Heart left ventricle (tissue), 13 donors: ENCODE measurements at regions not wholly inside any gene's neighbourhood (a gene's known extent, or its start where the extent isn't known, plus 50 kb on each side); places are given as distances from the start of the nearest gene placed in this dataset.

Experiments
- CTCF ChIP-seq, 12 donors: fragments of 200-600 bp; sonication (generic) in 4 of 12; IDR thresholded peaks; one replicate each; pipeline versions ENCODE4 v1.5.0 to v1.8.0; 2018 to 2022; ENCODE audit warnings: antibody characterized with exemption in 12 of 12, mild to moderate bottlenecking in 5 of 12
- POLR2A ChIP-seq, 2 donors: fragments of 450-650 bp; IDR thresholded peaks; one replicate each; pipeline ENCODE4 v1.6.1; 2017; ENCODE audit warnings: antibody characterized with exemption in 2 of 2, mild to moderate bottlenecking in 2 of 2, moderate library complexity in 2 of 2
- donor health status: ischemic (EF 13 %, LVEDD 7.1; RV severe dilation, severe dysfunction).
- donor health status: DM: no; HTN: yes; CAD: no.
- donor health status: DM: no; HTN: no; CAD: no.
- donor health status: ischemic (EF 25% LVEDD 6.9; RV normal size, moderate dysfunction).
- donor health status: ischemic (EF 25% LVEDD 5.7; RV mildly dilated, moderate dysfunction).
- donor health status: ischemic (EF 35%, LVEDD 5.7; RV mildly dilated, moderate dysfunction).
- donor health status: nonischemic (EF 11% LVEDD 7.7; RV severe dilation, severe dysfunction).
- donor health status: DM: yes; HTN: yes; CAD: no.
- donor health status: PGD.
- donor health status: ischemic (EF 29% LVEDD 5.4; RV normal size, mild dysfunction).
- donor health status: nonischemic (EF 23%, LVEDD 6.1; RV moderate dilation, normal function).

DNA sequence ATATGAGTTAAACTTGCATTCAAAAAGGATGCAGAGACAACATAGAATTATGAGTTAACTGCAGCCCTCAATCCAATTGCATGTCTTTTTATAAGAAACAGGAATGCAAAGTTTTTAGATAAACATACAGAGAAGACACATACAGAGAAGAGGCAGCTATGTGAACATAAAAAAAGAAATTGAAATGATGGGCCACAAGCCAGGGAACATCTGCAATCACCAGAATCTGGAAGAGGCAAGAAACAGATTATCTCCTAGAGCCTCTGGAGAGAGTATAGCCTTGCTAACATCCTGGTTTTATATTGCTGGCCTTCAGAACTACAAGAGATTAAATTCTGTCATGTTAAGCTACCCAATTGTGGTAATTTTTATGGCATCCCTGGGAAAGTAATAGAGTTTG is 257.2 kb upstream of the EYS start:
- TF ChIP-seq CTCF (IDR thresholded peaks at IDR 0.05) (no peak), POLR2A (IDR thresholded peaks at IDR 0.05) (no peak)
